ENCODE measurements at regions not wholly inside any gene's neighbourhood (a gene's known extent, or its start where the extent isn't known, plus 50 kb on each side); places are given as distances from the start of the nearest gene placed in this dataset.

DNA sequence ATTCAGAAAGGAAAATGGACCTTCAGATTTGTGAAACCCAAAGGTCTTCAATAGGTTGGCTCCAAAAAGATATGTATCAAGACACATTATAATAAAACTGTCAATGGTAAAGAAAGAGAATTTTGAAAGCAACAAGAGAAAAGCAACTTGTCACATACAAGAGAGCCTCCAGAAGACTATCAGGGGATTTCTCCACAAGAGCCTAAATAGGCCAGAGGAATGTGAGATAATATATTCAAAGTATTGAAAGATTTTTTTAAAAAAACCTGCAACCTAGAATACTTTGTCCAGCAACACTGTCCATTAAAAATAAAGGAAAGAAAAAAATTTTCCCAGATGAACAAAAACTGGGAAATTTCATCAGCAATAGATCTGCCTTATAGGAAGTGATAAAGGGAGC lies 869.6 kb upstream of the ADGRL2 start:
- DNase-seq = no peak

DNA sequence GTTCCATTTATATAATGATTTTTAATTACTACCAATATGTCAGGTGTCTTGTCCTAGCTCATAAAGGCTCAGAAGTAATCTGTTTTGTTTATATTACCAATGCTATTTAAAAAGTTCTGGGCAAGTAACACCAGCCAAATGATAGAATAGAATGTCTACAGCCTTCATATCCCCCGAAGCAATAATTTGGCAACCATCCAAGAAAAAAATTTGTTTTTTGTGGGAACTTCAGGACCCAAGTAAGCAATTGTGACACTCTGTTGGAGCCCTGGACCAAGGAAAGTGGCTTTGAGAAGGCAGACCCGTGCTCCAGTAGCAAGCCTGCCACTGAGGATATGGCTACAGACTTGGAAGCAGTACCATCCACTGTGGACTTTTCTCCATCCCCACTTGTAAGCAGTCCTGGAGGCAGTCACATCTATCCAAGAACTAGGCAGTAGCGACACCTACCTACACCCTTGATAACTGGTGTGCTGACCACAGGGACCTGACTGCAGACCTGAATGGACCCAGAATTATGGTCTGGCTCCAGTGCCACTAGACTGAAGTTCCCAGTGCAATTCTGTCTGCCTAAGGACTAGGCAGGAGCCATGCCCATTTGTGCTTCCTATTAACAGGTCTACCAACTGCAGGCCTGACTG lies 870.7 kb upstream of the ADGRL2 start:
- no peak for DNase-seq

DNA sequence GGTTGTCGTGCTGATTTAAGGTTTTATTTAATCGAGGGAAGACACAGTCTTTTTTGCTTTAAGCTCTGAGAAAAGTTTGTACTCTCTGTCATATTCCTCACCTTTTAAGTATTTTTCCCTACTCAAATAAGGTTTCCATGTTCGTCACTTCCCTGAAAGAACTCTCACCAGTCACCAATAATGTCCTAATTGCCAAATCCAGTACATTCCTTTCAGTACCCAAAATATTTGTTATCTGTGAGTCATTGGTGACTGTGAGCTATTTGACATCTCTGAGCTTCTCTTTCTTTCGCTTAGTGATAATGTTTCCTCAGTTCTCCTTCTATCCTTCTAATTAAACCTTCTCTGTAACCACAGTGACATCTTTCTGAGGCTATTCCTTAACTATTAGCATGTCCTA lies 874.2 kb upstream of the ADGRL2 start:
- no peak for DNase-seq

DNA sequence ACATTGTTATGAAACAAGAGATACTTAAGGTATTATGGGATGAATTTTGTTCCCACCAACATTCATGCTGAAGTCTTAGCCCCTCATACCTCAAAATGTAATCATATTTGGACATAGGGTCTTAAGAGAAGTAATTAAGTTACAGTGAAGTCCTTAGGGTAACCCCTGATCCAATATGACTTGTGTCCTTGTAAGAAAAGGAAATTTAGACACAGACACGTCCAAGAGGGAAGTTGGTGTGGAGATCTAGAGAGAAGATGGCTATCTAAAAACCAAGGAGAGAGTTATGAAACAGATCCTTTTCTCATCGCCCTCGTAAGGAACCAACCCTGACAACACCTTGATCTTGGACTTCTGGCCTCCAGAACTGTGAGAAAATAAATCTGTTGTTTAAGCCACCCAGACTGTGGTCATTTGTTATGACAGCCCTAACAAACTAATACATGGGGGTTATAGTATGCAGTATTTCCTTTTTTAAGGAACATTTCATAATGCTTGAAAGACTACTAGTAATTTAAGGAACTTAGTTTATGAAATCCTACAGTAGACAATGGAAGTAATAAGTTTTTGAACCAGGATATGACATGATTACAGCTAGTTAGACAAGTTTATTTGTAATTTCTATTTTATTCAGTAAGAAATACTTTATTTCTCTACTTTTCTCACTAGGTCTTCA lies 875.5 kb upstream of the ADGRL2 start:
- no peak for DNase-seq

DNA sequence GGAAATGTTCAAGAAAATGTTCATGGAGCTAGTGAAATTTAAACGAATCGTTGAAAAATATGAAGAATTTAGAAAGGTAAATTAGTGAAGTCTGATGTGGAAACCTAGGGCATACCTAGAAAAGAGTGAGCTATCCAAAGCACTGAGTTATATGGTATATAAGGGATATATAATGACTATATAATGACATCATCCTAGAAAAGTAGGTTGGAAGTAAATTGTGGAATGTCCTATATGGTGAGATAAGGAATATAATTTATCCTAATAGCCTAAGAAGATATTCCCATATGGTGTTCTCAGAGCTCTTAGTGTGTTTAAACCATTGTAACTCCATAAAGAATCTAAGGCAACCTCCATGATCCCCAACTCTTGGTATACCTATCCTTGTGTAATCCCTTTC lies 876.4 kb upstream of the ADGRL2 start:
- no peak for DNase-seq

DNA sequence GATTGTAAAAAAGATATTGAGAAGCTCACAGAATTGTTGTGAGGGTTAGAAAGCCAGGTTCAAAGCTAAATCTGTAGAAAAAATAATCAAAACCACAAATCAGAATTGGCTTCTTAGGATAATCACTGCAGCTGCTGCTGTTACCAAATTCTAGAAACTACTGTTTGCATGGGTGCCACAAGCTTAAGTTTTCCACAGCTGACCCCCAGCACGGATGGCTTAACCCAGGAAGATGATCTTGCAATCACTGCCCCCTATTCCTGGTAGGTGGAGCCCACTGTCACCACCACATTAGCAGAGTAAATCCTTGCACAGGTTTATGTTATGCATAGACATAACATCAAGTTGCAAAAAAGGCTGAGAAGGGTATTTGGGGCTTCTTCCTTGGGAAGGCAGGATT lies 877.8 kb upstream of the ADGRL2 start:
- DNase-seq = no peak

DNA sequence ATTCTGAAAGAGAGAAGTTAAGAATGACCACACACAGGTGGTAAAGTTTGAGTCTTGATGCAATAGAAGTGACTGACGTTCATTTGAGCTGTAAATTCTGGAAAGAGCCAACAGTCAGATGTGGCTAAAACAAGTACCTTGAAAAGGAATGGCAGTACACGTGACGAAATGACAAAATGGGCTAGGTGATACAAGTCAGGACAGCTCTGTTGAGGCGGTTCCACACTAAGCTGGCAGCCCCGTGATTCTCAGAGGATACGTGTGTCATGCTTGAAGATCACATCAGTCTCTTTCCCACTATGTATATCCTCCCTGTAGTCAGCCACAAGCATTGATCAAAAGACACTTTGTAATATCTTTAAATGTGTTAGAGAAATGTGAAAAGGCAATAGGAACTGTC lies 881.3 kb upstream of the ADGRL2 start:
- no peak for DNase-seq

DNA sequence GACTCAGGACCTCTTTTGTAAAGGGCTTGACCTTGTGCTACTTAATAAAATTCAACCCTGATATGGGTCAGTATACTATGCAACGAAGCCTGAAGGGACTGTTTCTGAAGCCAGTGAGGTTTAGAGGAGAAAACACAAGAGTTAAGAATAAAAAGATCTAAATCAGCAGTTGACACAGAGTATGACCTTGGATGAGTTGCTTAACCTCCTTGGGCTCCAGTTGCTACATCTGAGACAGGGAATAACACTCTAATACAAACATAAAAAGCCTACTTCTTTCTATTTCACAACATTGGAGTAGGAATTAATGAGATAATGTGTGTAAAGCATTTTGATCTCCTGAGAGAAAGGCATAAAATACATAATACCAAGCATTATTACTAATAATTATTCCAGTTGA lies 882.4 kb upstream of the ADGRL2 start:
- no peak for DNase-seq

DNA sequence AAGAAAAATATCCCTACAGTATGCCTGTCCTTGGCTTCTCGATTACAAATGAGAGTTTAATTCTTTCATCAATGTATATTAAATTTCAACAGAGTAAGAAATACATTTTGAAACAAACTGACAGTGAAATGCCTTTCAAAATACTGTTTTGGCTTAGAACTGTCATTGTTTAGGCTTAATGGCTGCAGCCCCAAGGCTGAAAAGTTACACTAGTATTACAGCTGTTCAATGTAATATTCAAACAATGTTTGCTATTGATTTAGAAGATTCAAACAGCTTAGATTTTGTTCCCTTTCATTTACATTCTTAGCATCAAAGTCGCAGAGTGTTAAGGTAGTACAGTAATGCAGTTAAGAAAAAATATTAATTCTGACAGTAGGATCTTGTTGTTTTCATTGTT lies 882.9 kb upstream of the ADGRL2 start:
- DNase-seq = no peak

DNA sequence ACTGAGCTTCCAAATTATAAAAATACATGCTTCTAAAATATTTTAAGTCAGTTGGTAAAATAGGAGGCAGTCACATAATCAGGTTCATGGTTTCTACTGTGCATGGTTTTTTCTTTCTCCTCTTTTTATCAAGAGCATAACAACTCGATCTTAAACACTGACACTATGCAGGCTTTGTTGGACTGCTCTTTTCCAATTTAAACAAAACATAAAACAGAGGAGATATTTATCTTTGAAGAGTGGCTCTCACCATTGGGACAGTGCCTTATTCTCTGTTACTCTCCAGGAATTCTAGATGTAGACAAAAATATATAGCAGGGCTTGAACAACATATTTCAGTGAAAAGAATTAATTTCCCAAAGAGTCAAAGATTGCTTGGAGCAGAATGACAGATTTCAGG lies 883.5 kb upstream of the ADGRL2 start:
- DNase-seq = no peak

DNA sequence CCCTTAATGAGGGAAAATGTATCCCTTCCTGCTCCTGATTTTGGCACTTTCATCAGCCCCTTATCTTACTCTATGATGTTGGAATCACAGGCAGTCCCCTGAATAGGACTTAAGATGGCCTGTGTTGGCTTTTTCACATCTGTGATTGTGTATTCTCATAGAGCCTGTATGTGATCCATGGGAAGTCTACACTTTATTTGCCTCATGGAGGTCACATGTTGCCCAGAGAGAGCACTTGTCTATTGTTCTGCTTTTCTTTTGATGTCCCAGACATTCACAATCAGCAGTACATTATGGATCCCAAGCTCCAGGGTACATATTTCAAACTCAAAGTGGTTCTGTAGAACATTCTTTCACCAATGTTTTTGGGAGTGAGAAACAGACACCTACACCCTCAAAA lies 885.2 kb upstream of the ADGRL2 start:
- no peak for DNase-seq

DNA sequence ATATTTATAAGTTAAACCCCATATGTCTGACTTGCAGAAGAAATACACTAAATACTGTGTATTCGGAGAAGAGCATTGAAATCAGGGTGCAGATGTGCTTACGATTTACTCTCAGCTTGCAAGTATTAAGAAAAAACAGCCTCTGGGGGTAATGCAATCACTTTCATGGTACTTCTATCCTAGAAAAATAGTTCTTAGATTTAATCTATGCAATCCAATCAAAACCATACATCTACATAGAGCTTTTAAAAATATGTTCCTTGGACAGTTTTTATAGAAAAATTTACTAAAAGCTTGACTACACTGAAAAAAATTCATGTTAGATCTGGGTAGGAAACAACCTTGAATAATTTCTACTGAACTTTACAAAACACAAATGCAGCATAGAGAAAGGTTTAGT lies 890.3 kb upstream of the ADGRL2 start:
- no peak for DNase-seq

DNA sequence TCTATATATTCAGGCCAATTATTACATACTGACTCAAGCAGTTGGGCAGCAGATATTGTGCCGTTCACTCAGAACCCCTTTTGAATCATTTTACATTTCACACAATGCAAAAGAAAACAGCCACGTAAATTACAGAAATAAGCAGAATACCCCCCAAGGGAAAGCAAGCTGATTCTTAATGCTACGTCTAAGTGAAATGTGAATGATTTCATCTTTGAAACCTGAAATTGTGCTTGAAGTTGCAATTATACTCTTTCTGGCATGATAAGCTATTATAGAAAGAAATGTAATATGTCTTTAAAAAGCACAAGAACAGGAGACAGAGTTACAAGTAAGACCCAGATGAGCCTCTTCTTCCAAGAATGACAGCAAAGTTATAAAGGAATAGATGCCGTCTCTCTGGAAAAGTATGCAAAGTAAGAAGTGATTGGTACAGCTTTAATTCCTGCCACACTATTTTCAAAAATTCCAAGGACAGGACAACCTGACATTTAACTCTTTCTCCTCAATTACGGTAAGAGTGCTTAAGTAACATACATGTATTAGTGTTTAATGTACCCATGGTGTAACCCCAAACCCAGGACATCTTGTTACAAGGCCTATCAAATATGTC lies 891.5 kb upstream of the ADGRL2 start:
- DNase-seq = no peak

DNA sequence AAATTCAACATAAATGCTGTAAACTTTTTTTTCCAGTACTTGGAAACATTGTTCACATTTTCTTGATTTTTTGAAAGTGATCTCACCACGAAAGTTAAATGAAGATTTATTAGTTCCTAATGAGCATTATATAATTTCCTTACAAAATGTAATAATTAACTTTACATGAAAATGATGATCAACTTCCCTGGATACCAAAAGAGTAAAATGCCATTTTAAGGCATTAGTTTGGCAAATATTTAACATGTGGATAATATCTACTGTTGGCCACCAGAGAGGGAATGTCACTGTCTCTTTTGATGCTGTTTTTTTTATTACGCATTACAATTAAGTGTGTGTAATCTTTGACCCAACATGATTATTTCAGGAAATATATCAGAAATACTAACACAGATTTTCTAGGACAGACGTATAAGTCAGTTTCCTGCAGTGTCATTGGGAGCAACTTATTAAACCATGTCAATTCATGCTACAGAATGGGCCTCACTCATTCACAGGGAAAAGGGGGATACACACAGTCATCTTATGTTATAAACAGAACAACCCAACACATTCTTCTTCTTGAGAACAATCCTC lies 903.9 kb upstream of the ADGRL2 start:
- DNase-seq = no peak

DNA sequence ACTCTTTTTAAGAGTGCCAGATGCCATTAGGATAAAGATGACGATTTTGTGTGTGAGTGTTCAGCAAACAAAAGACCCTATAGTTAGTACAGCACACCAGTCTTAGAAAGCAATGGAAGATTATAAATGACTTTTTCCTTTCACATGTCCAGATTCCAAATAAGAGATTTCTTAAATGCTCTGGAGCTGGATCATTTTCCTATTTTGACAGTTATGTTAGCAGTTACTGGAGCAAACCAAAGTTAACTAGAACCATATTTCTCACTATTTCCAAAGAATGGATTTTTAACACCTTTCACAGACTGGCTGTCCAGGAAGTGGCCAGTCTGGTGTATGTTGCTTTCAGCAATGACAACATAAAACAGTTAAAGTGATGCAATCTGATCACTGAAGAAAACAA lies 905.8 kb upstream of the ADGRL2 start:
- no peak for DNase-seq

DNA sequence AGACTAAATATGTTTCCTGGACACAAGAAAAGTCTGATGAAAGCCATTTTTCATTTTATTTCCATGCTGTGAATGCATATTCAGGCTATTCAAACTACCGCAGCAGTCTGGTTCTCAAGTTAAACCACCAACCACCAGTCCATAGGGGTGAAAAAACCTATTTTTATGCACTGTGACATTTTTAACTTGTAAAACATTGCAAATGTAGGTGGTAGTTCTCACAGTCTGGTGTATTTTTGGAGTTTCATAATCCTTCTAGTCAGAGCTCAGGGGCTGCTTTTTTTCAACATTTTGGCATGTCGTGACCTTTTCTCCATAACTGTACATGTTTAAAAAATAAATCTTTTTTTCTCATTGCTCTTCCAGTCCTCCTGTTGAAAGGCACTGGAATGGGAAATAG lies 907.6 kb upstream of the ADGRL2 start:
- DNase-seq = no peak

DNA sequence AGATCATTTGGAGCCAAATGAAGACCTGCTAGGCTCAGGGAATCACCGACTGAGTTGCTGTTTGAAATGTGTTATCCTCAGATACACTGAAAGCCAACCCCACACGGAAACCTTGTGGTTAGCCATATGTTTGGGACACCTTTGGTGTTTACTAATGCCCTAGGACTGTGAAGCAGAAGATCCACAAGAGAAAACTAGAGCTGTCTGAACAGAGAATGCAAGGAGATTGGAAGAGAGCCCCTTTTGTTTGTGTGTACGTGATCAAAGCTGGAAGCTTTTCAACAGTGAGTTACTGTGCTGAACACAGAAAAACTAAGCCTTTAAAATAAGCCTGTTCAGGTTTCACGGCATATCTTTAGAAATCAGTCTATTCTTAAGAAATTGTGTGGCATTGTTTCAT lies 908.2 kb upstream of the ADGRL2 start:
- no peak for DNase-seq

DNA sequence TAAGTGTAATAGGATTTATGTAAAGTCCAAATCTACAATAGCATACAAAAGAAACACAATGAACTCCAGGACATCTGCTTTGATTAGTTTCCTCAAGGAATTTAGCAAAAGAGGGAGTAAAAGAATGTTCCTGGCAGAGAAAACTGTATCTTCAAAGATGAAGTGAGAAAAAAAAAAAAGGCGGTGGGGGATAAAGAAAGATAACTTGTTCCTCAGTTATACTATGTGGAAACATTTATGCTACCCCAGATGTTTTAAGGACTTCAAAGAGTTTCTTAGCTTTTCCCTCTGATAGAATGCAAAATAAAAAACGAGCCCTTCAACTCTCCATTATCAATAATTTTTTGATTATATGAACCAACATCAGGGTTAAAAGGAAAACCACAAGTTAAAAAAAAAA lies 908.9 kb upstream of the ADGRL2 start:
- no peak for DNase-seq

DNA sequence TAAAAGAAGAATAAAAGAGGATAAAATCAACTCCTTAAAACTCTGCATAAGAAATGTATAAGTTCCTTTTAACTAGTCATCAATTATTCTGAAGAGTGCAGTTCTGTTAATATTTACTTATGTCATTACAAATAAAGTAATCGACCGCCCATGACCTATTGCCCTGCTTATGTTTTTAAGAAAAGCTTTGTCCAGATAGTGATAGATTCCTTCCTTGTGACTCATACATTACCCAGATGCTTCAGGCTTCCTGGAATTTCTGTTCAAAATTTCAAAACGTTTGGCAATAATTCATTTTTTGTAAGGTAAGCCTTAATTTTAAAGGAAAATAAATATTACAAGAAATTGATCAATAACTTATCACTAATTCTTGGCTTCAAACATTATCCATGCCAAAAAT lies 918.2 kb upstream of the ADGRL2 start:
- no peak for DNase-seq

DNA sequence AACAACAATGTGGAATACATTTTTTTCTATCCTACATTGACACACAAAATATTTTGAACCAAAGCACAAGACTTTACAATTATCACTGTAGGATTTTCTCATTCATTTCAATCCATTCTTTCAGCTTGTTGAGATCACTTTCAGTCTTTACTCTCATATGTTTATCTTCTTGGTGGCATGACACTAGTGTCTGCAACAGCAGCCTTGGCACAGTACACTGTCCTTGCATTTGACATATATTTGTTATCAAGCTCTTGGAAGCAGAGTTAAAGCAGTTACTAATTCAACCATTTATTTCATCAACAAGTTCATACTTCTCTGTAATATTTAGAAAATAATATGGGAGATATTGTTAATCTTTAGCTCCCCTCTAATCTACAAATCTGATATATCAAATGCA lies 922.4 kb upstream of the ADGRL2 start:
- DNase-seq = no peak

DNA sequence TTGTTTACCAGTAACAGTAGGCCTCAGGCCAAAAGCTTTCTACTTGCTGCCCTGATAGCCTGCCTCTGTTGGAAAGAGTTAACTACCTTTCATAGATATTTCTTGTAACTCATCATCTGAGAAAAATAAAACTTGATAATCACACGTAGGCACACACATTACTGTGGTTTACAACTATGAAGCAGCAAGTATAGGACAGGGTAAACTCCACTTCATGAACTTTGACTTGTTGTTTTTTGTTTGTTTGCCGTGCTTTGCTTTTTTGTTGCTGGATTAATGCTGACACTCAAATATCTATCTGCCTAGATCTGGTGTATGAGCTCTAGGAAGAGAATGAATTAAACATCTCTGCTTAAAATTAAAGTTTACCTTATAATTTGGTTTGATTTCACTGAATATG lies 924.7 kb upstream of the ADGRL2 start:
- no peak for DNase-seq

DNA sequence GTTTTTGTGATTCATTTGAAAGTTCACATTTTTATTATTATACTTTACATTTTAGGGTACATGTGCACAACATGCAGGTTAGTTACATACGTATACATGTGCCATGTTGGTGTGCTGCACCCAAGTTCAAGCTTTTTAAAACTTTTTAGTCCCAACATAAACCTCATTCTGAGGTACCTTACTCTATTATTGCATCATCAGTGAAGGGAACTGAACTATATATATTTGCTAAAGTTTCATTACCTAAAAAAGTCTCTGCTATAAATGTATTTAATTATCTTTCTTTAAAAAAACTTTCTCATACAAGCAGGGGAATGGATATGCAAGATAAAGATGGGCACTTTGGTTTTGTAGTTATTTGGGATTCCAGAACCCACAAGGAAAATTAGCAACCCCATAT lies 931.4 kb upstream of the ADGRL2 start:
- no peak for DNase-seq

DNA sequence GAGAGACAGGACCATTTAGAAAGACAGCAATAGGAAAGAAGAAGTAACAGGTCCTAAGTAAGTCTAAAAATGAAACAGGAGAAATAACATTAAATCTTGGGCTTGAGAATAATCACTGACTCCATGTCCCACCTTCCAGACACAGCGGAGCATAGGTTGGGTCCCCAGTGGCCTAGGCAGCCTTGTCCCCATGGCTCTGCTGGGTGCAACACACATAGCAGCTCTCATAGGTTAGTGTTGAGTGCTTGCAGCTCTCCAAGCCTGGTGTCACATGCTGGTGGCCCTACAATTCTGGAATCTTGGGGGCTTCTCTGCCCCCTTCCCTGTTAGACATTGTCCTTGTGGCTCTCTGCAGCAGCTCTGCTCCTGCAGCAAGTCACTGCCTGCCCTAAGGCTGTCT lies 952.8 kb upstream of the ADGRL2 start:
- no peak for DNase-seq

DNA sequence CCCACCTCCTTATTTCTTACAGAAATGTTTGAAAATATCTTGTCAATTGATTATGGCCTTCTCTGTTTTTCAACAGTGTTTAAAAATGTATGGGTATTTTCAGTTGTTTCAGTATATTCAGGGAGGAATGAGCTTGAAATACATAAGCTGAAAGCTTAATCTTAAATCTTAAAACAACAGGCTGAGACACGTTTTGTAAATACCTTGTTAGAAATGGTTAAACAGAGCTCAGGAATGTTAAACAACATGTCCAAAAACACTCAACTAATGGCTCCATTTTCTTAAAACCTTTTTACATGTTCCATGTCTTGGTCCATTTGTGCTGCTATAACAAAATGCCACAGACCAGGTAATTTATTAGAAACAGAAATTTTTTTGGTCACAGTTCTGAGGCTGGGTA lies 953.8 kb upstream of the ADGRL2 start:
- no peak for DNase-seq

DNA sequence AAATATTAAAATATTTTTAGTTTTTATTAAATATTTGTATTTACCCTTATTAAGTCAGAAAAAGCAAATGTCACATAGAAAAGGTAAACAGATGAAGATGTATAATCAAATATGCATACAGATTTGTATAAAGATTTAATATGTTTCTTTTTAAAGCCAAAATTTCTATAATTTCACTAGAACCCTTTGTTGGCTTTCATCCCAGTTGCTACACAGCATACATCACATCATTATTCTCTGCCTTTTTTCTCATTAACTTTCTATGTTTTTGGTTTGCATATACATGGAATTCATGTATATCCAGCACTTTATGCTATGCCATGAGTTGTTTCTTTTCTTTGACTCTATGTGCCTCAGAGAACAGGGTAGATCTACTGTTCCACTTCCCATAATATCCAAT lies 957.9 kb upstream of the ADGRL2 start:
- DNase-seq = no peak
